ENCODE measurements at regions not wholly inside any gene's neighbourhood (a gene's known extent, or its start where the extent isn't known, plus 50 kb on each side); places are given as distances from the start of the nearest gene placed in this dataset.
"Not testable (repeated sequence)": the region's sequence is repeated elsewhere in the genome, so short reads cannot be mapped to it uniquely, and the experiment has no call there.

GRCh38 chr3:25916321-25916720, 126.4 kb downstream of the OXSM start:
- no peak overlapping the region for H3K27ac ChIP-seq
- no peak for DNase-seq (ENCODE audit: low spot score)
- ChIA-PET CTCF (no interaction called here), POLR2A (ENCODE audit: low non-redundant PET) (no interaction called here)
- TF ChIP-seq CTCF (conservative IDR thresholded peaks at IDR 0.05; ENCODE audit: low read depth) = no peak

- CTCF ChIA-PET; DNase-seq (ENCODE audit: low spot score); H3K27ac ChIP-seq; POLR2A ChIA-PET (ENCODE audit: low non-redundant PET): not testable (repeated sequence)
Measured at GRCh38 chr3:25931967-25932366, 142.1 kb downstream of the OXSM start.

- no peak overlapping the region for H3K27ac ChIP-seq
- ChIA-PET CTCF (interaction anchor here (0.7 kb wide), 1 partner anchor 82 kb away, joined by 3 read pairs; no protein-coding TSS in a partner anchor), POLR2A (ENCODE audit: low non-redundant PET) (no interaction called here)
- TF ChIP-seq CTCF (conservative IDR thresholded peaks at IDR 0.05; ENCODE audit: low read depth) = no peak
- no peak for DNase-seq (ENCODE audit: low spot score)
Measured at GRCh38 chr3:25938566-25939325, 148.9 kb downstream of the OXSM start.

- no peak overlapping the region for H3K27ac ChIP-seq
- no peak for DNase-seq (ENCODE audit: low spot score)
- ChIA-PET POLR2A (ENCODE audit: low non-redundant PET) (no interaction called here), CTCF (no interaction called here)
- no peak for TF ChIP-seq CTCF (conservative IDR thresholded peaks at IDR 0.05; ENCODE audit: low read depth)
Measured at GRCh38 chr3:25940935-25941334, 151.0 kb downstream of the OXSM start.

GRCh38 chr3:25944329-25944728, 154.4 kb downstream of the OXSM start:
- ChIA-PET CTCF (no interaction called here), POLR2A (ENCODE audit: low non-redundant PET) (no interaction called here)
- no peak overlapping the region for H3K27ac ChIP-seq
- DNase-seq (ENCODE audit: low spot score) = no peak
- TF ChIP-seq CTCF (conservative IDR thresholded peaks at IDR 0.05; ENCODE audit: low read depth) = no peak

- POLR2A ChIA-PET (ENCODE audit: low non-redundant PET) = no interaction called here
- no peak for TF ChIP-seq CTCF (conservative IDR thresholded peaks at IDR 0.05; ENCODE audit: low read depth)
- DNase-seq (ENCODE audit: low spot score) = no peak
Measured at GRCh38 chr3:25945366-25945765, 155.5 kb downstream of the OXSM start.

GRCh38 chr3:25945836-25946235, 155.9 kb downstream of the OXSM start:
- ChIA-PET POLR2A (ENCODE audit: low non-redundant PET) (no interaction called here), CTCF (no interaction called here)
- DNase-seq (ENCODE audit: low spot score) = no peak
- TF ChIP-seq CTCF (conservative IDR thresholded peaks at IDR 0.05; ENCODE audit: low read depth) = no peak
- no peak overlapping the region for H3K27ac ChIP-seq

More at GRCh38 chr3:25945366-25945765, 155.5 kb downstream of the OXSM start:
- CTCF ChIA-PET = no interaction called here
- no peak overlapping the region for H3K27ac ChIP-seq

All from RWPE1 (cell line).